Heart right ventricle (tissue), 16 donors: ENCODE measurements at regions not wholly inside any gene's neighbourhood (a gene's known extent, or its start where the extent isn't known, plus 50 kb on each side); places are given as distances from the start of the nearest gene placed in this dataset.

Experiments used
- ATAC-seq, 8 donors: fragments of 200-7000 bp; cut with Tn5 transposase; one replicate each; pipeline ENCODE4 v1.9.1; 2020; ENCODE audit warnings: mild to moderate bottlenecking in 8 of 8, moderate library complexity in 8 of 8, moderate number of reproducible peaks in 1 of 8
- DNase-seq, 2 donors: peaks; one replicate each; pipeline ENCODE4 v3.0.0-alpha.2; 2020
- H3K27ac ChIP-seq, 10 donors: fragments of 200-600 bp; sonication (generic) in 2 of 10; one replicate each; pipeline versions ENCODE4 v1.5.0 to v1.8.0; 2020 to 2022; ENCODE audit warnings: mild to moderate bottlenecking in 3 of 10
- H3K27me3 ChIP-seq, 7 donors: fragments of 200-600 bp; one replicate each; pipeline ENCODE4 v1.8.0; 2021 to 2022; ENCODE audit warnings: mild to moderate bottlenecking in 2 of 7
- H3K36me3 ChIP-seq, 9 donors: fragments of 200-600 bp; sonication (generic) in 1 of 9; one replicate each; pipeline versions ENCODE4 v1.5.0 to v1.8.0; 2020 to 2022; ENCODE audit warnings: mild to moderate bottlenecking in 2 of 9
- H3K4me1 ChIP-seq, 9 donors: fragments of 200-600 bp; sonication (generic) in 1 of 9; one replicate each; pipeline versions ENCODE4 v1.5.0 to v1.8.0; 2020 to 2022; ENCODE audit warnings: mild to moderate bottlenecking in 4 of 9
- H3K4me3 ChIP-seq, 10 donors: fragments of 200-600 bp; sonication (generic) in 2 of 10; one replicate each; pipeline versions ENCODE4 v1.5.0 to v1.8.0; 2020 to 2022; ENCODE audit warnings: mild to moderate bottlenecking in 7 of 10, moderate library complexity in 2 of 10
- H3K9me3 ChIP-seq, 11 donors: fragments of 200-600 bp in 10 of 11; sonication (generic) in 2 of 11; one replicate each; pipeline versions ENCODE4 v1.5.0 to v1.8.0; 2013 to 2022; ENCODE audit warnings: mild to moderate bottlenecking in 2 of 11, control low read depth in 1 of 11, moderate library complexity in 1 of 11
- WGBS, 2 donors: extraction: QIAGEN DNeasy Blood & Tissue Kit; methylation state at CpG; one replicate each; pipeline ENCODE4 v1.1.7; 2013; ENCODE audit warnings: inconsistent platforms in 1 of 2; 5-methylcytosine and 5-hydroxymethylcytosine counted together
- intact Hi-C, 10 donors: fragments of 100-400 bp; cut with DNase I; formaldehyde crosslinking; loops; one replicate each; pipeline versions ENCODE4 v1.11.1 to v1.14.2; 2022
- TF ChIP-seq, protein P1 (sequence below), 9 donors: fragments of 200-600 bp; sonication (generic) in 2 of 9; IDR thresholded peaks; one replicate each; pipeline versions ENCODE4 v1.5.0 to v1.8.0; 2021 to 2022; ENCODE audit warnings: antibody characterized with exemption in 9 of 9, mild to moderate bottlenecking in 5 of 9, moderate library complexity in 1 of 9
- donor health status: Arrhythmogenic right ventricular cardiomyopathy.
- donor health status: ischemic (EF 13 %, LVEDD 7.1; RV severe dilation, severe dysfunction).
- donor health status: healthy with polysubstance abuse.
- donor health status: DM: no; HTN: yes; CAD: no.
- donor health status: DM: no; HTN: no; CAD: no.
- donor health status: ischemic (EF 25% LVEDD 6.9; RV normal size, moderate dysfunction).
- donor health status: ischemic (EF 25% LVEDD 5.7; RV mildly dilated, moderate dysfunction).
- donor health status: healthy.
- donor health status: DM: yes; HTN: yes; CAD: no.
- donor health status: Ischemic cardiomyopathy.
- donor health status: ischemic (EF 35%, LVEDD 5.7; RV mildly dilated, moderate dysfunction).
- donor health status: nonischemic (EF 11% LVEDD 7.7; RV severe dilation, severe dysfunction).
- donor health status: DM: yes; HTN: yes; CAD: no.
- donor health status: PGD.
- donor health status: ischemic (EF 29% LVEDD 5.4; RV normal size, mild dysfunction).
- donor health status: nonischemic (EF 23%, LVEDD 6.1; RV moderate dilation, normal function).

DNA sequence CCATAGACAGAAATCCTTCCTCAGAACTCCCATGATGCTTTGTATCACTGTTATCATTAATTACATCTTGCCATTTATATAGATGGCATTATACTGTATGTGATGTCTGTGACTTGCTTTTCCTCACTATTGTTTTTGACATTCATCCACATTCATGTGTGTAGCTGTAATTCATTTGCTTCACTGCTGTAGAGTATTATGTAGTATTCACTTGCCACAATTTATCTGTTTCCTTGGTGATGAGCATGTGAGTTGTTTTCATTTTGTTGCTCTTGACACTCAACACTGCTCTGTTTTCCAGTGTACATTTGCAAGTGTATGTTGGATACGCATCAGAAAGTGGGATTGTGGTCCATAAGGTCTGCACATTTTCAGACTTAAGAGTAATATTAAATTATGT, 328.6 kb upstream of the C11orf87 start:
- TF ChIP-seq, protein P1, sequence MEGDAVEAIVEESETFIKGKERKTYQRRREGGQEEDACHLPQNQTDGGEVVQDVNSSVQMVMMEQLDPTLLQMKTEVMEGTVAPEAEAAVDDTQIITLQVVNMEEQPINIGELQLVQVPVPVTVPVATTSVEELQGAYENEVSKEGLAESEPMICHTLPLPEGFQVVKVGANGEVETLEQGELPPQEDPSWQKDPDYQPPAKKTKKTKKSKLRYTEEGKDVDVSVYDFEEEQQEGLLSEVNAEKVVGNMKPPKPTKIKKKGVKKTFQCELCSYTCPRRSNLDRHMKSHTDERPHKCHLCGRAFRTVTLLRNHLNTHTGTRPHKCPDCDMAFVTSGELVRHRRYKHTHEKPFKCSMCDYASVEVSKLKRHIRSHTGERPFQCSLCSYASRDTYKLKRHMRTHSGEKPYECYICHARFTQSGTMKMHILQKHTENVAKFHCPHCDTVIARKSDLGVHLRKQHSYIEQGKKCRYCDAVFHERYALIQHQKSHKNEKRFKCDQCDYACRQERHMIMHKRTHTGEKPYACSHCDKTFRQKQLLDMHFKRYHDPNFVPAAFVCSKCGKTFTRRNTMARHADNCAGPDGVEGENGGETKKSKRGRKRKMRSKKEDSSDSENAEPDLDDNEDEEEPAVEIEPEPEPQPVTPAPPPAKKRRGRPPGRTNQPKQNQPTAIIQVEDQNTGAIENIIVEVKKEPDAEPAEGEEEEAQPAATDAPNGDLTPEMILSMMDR (IDR thresholded peaks at IDR 0.05): no peak
- Histone ChIP-seq H3K4me1 (no peaks in the 10 kb centered on the region), H3K27me3 (no peaks in the 10 kb centered on the region), H3K9me3 (no peaks in the 10 kb centered on the region), H3K27ac (no peak overlapping the region), H3K4me3 (no peak overlapping the region), H3K36me3 (no peaks in the 10 kb centered on the region)
- intact Hi-C loops: no loop called here
- no peak for DNase-seq
- no peak for ATAC-seq
- 96 to 97% methylated on average over 1 of the region's 1 CpG for WGBS, 2 donors

DNA sequence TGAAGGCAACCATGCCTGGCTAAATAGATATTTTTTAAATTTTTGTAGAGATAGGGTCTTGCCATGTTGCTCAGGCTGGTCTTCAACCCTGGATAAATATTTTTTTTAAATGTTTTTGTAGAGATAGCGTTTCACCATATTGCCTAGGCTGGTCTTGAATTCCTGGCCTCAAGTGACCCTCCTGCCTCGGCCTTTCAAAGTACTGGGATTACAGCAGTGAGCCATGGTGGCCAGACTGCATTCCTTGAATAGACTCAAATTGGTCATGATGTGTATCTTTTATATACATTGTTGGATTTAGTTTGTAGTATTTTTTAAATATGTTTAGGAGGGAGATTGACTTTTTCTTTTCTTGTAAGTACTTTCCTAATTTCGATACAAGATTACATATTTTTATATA, 325.7 kb upstream of the C11orf87 start:
- Histone ChIP-seq H3K36me3 (no peaks in the 10 kb centered on the region), H3K4me1 (no peaks in the 10 kb centered on the region), H3K27ac (no peak overlapping the region), H3K9me3 (no peaks in the 10 kb centered on the region), H3K4me3 (no peak overlapping the region), H3K27me3 (no peaks in the 10 kb centered on the region)
- TF ChIP-seq, protein P1 (IDR thresholded peaks at IDR 0.05): no peak
- ATAC-seq (no peak), DNase-seq (no peak)
- intact Hi-C loops: no loop called here
- 86 to 91% methylated on average over 3 of the region's 3 CpGs for WGBS, 2 donors

DNA sequence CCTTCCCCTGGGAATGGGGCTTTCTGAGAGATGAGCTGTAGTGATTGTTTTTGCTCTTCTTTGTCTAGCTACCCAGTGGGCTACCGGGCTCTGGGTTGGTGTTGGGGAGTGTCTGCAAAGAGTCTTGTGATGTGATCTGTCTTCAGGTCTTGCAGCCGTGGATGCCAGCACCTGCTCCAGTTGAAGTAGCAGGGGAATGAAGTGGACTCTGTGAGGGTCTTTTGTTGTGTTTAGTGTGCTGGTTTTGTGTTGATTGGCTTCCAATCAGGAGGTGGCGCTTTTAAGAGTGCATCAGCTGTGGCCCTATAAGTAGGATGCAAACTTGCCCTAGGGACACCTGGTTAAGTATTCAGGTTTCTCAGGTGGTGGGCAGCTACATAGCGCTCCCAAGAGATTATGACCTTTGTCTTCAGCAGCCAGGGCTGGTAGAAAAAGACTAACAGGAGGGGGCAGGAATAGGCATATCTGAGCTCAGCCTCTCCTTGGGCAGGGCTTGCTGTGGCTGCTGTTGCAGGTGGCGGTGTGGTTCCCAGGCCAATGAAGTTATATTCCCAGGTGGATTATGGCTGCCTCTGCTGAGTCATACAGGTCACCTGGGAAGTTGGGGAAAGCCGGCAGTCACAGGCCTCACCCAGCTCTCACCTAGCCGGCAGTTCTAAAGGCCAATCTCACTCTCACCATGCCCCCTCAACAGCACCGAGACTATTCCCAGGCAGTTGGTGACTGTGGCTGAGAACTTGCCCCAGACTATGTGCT, 315.7 kb upstream of the C11orf87 start:
- H3K27ac ChIP-seq: no peak overlapping the region
- 90 to 91% methylated on average over 8 of the region's 8 CpGs for WGBS, 2 donors
- H3K4me1 ChIP-seq: peaks cover 0 to 8% (median 0%) of the 10 kb centered on the region in 9 donors
- no peak overlapping the region for H3K4me3 ChIP-seq
- no peaks in the 10 kb centered on the region for H3K9me3 ChIP-seq
- intact Hi-C loops: no loop called here
- DNase-seq (no peak), ATAC-seq (no peak)
- TF ChIP-seq, protein P1 (IDR thresholded peaks at IDR 0.05): no peak
- no peaks in the 10 kb centered on the region for H3K27me3 ChIP-seq
- no peaks in the 10 kb centered on the region for H3K36me3 ChIP-seq

DNA sequence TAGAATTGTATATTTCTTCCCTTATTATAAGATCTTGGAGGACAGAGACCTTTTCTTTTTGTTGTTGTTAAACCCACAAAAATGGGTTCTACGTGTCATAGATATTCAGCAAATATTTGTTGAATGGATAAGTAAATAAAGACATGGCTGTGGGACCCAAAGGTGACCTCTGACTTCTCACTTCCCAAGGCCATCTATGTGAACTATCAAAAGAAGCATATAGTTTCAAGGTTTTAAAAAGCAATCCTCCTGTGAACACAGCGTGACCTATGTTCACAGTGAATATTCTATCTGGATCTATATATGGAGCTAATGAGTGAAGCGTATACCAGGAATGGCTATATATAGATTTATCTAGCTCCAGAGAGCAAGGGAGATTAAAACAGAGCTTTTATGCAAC, 312.8 kb upstream of the C11orf87 start:
- Histone ChIP-seq H3K27me3 (no peaks in the 10 kb centered on the region), H3K9me3 (no peaks in the 10 kb centered on the region), H3K4me1 (peaks cover 0 to 8% (median 0%) of the 10 kb centered on the region in 9 donors), H3K4me3 (no peak overlapping the region), H3K27ac (no peak overlapping the region), H3K36me3 (no peaks in the 10 kb centered on the region)
- ATAC-seq (peak in 2 of 8 donors; percentile 41 to 42), DNase-seq (no peak)
- TF ChIP-seq, protein P1 (IDR thresholded peaks at IDR 0.05): no peak
- intact Hi-C loops: no loop called here
- 41 to 46% methylated on average over 3 of the region's 3 CpGs for WGBS, 2 donors
